H1 (cell line): ENCODE measurements at regions not wholly inside any gene's neighbourhood (a gene's known extent, or its start where the extent isn't known, plus 50 kb on each side); places are given as distances from the start of the nearest gene placed in this dataset.

Experiments
- CTCF ChIA-PET: fragments of 300-600 bp; sonication (Branson Sonifier 250); formaldehyde crosslinking; loops from one replicate; lab custom pipeline; 2021; ENCODE audit not compliant: partially characterized antibody; lab: Charles Lee
- POLR2A ChIA-PET: fragments of 300-600 bp; sonication (Branson Sonifier 250); formaldehyde crosslinking; loops from one replicate; lab custom pipeline; 2021; ENCODE audit warnings: inconsistent platforms; ENCODE audit not compliant: partially characterized antibody; lab: Charles Lee
- DNase-seq, 2 experiments: peaks; one replicate each; pipeline versions ENCODE4 v3.0.0 to v3.0.0-alpha.2; 2010 to 2022; ENCODE audit warnings: low spot score in 2 of 2, low read depth in 1 of 2, mixed read lengths in 1 of 2
- FAIRE-seq: peaks from 2 replicates; lab custom pipeline; 2011; peaks lifted over from hg19 to GRCh38; lab: Jason Lieb, UNC
- H2AFZ ChIP-seq: 2 replicates; pipeline ENCODE4 v1.8.1; 2012; ENCODE audit warnings: low read length, inconsistent platforms
- H2AK5ac ChIP-seq: 2 replicates; pipeline ENCODE4 v1.6.1; 2013; ENCODE audit warnings: low read depth, low read length
- H2BK120ac ChIP-seq: replicated peaks from 2 replicates; pipeline ENCODE3; 2013; ENCODE audit warnings: low read depth, low read length, inconsistent platforms
- H2BK12ac ChIP-seq: 2 replicates; pipeline ENCODE4 v1.6.1; 2013; ENCODE audit warnings: low read depth, low read length
- H2BK15ac ChIP-seq: 2 replicates; pipeline ENCODE4 v1.6.1; 2013; ENCODE audit warnings: low read length
- H2BK20ac ChIP-seq: 2 replicates; pipeline ENCODE4 v1.6.1; 2013; ENCODE audit warnings: low read length
- H2BK5ac ChIP-seq: 2 replicates; pipeline ENCODE4 v1.6.1; 2013; ENCODE audit warnings: low read depth, low read length
- H3K14ac ChIP-seq: 2 replicates; pipeline ENCODE4 v1.6.1; 2013; ENCODE audit warnings: inconsistent platforms; ENCODE audit not compliant: insufficient read length
- H3K18ac ChIP-seq: 2 replicates; pipeline ENCODE4 v1.6.1; 2013; ENCODE audit warnings: low read length; ENCODE audit errors: extremely low read depth
- H3K23ac ChIP-seq: 2 replicates; pipeline ENCODE4 v1.6.1; 2013; ENCODE audit warnings: inconsistent platforms; ENCODE audit not compliant: insufficient read length
- H3K23me2 ChIP-seq: 2 replicates; pipeline ENCODE4 v1.6.1; 2013; ENCODE audit warnings: low read depth, low read length
- H3K27ac ChIP-seq: 2 replicates; pipeline ENCODE4 v1.6.1; 2011; ENCODE audit warnings: low read depth, low read length, inconsistent platforms
- H3K27me3 ChIP-seq, 4 experiments: replicated peaks in 1 of 4; 1 replicate in 1 of 4; 2 replicates in 3 of 4; pipeline versions ENCODE4 v1.6.1 to v1.8.1; 2011 to 2013; ENCODE audit warnings: low read length in 3 of 4, mild to moderate bottlenecking in 3 of 4, inconsistent platforms in 2 of 4, mixed read lengths in 2 of 4, moderate library complexity in 1 of 4; ENCODE audit not compliant: control insufficient read depth in 3 of 4, insufficient read depth in 3 of 4; ENCODE audit errors: extremely low read depth in 1 of 4
- H3K36me3 ChIP-seq, 4 experiments: 2 replicates each; pipeline versions ENCODE4 v1.6.1 to v1.8.1; 2011 to 2013; ENCODE audit warnings: mild to moderate bottlenecking in 4 of 4, low read length in 3 of 4, moderate library complexity in 2 of 4, control low read depth in 1 of 4, inconsistent platforms in 1 of 4; ENCODE audit not compliant: insufficient read depth in 4 of 4, control insufficient read depth in 2 of 4
- H3K4ac ChIP-seq: replicated peaks from 2 replicates; pipeline ENCODE3; 2013; ENCODE audit warnings: low read length, low read depth, mixed read lengths, inconsistent platforms; ENCODE audit not compliant: insufficient read length
- H3K4me1 ChIP-seq, 4 experiments: replicated peaks in 1 of 4; 1 replicate in 1 of 4; 2 replicates in 3 of 4; pipeline versions ENCODE4 v1.6.1 to v1.8.1; 2011 to 2013; ENCODE audit warnings: low read length in 3 of 4, inconsistent platforms in 2 of 4, mixed read lengths in 1 of 4; ENCODE audit not compliant: insufficient read depth in 4 of 4, control insufficient read depth in 3 of 4
- H3K4me2 ChIP-seq, 2 experiments: 2 replicates each; pipeline versions ENCODE4 v1.6.1 to v1.8.1; 2011 to 2013; ENCODE audit warnings: low read depth in 2 of 2, low read length in 2 of 2, control low read depth in 1 of 2, inconsistent platforms in 1 of 2, mild to moderate bottlenecking in 1 of 2; ENCODE audit not compliant: insufficient read depth in 1 of 2
- H3K4me3 ChIP-seq, 4 experiments: fragments of 200-600, 300-600 bp in 1 of 4; sonication (generic), shearing (Covaris generic), sonication (Bioruptor Twin) in 1 of 4; 2 replicates each; pipeline versions ENCODE4 v1.5.1 to v1.8.1; 2011 to 2016; ENCODE audit warnings: low read length in 4 of 4, low read depth in 3 of 4, control low read depth in 2 of 4, inconsistent platforms in 2 of 4, mild to moderate bottlenecking in 2 of 4, mixed read lengths in 1 of 4, moderate library complexity in 1 of 4; ENCODE audit not compliant: insufficient read depth in 2 of 4; ENCODE audit errors: extremely low read depth in 1 of 4
- H3K56ac ChIP-seq: replicated peaks from 2 replicates; pipeline ENCODE3; 2013; ENCODE audit warnings: low read depth, mild to moderate bottlenecking, mixed read lengths, low read length, inconsistent platforms; ENCODE audit not compliant: insufficient read length
- H3K79me1 ChIP-seq: 2 replicates; pipeline ENCODE4 v1.6.1; 2013; ENCODE audit warnings: low read depth, low read length, control low read depth
- H3K79me2 ChIP-seq, 2 experiments: 2 replicates each; pipeline versions ENCODE4 v1.6.1 to v1.8.1; 2012 to 2013; ENCODE audit warnings: low read length in 2 of 2, mild to moderate bottlenecking in 2 of 2, inconsistent platforms in 1 of 2; ENCODE audit not compliant: insufficient read depth in 2 of 2, control insufficient read depth in 1 of 2
- H3K9ac ChIP-seq, 4 experiments: replicated peaks in 1 of 4; 1 replicate in 1 of 4; 2 replicates in 3 of 4; pipeline versions ENCODE4 v1.6.1 to v1.8.1; 2011 to 2013; ENCODE audit warnings: low read depth in 3 of 4, low read length in 3 of 4, control low read depth in 2 of 4, mild to moderate bottlenecking in 2 of 4, moderate library complexity in 2 of 4, inconsistent platforms in 1 of 4; ENCODE audit errors: extremely low read depth in 1 of 4
- H3K9me3 ChIP-seq, 2 experiments: 2 replicates each; pipeline versions ENCODE4 v1.6.1 to v1.8.1; 2012 to 2013; ENCODE audit warnings: mild to moderate bottlenecking in 2 of 2, moderate library complexity in 2 of 2, control low read depth in 1 of 2, inconsistent platforms in 1 of 2, low read depth in 1 of 2, low read length in 1 of 2, mixed read lengths in 1 of 2; ENCODE audit not compliant: insufficient read depth in 2 of 2
- H4K20me1 ChIP-seq, 2 experiments: replicated peaks in 1 of 2; 2 replicates each; pipeline versions ENCODE3 to v1.8.1; 2011 to 2013; ENCODE audit warnings: inconsistent platforms in 2 of 2, low read length in 2 of 2, mild to moderate bottlenecking in 1 of 2; ENCODE audit not compliant: insufficient read depth in 2 of 2, control insufficient read depth in 1 of 2
- H4K5ac ChIP-seq: 2 replicates; pipeline ENCODE4 v1.6.1; 2013; ENCODE audit warnings: low read length, low read depth, mixed read lengths, inconsistent platforms; ENCODE audit not compliant: insufficient read length
- H4K8ac ChIP-seq: 2 replicates; pipeline ENCODE4 v1.8.0; 2013; ENCODE audit warnings: mild to moderate bottlenecking, moderate library complexity, low read length, inconsistent platforms; ENCODE audit not compliant: insufficient read depth; ENCODE audit errors: extremely low read depth
- H4K91ac ChIP-seq: replicated peaks from 2 replicates; pipeline ENCODE3; 2013; ENCODE audit warnings: low read length, mixed read lengths, inconsistent platforms; ENCODE audit not compliant: insufficient read length
- CHD1 ChIP-seq: IDR thresholded peaks from 2 replicates; pipeline ENCODE4 v1.6.1; 2012; ENCODE audit warnings: low read depth, low read length, improper control_type of control experiment
- KDM4A ChIP-seq: IDR thresholded peaks from one replicate; pipeline ENCODE4 v1.7.1; 2012; ENCODE audit warnings: low read depth, mild to moderate bottlenecking, moderate library complexity, low read length, inconsistent platforms; ENCODE audit not compliant: severe bottlenecking
- KDM5A ChIP-seq: fragments of 200-600 bp; IDR thresholded peaks from 2 replicates; pipeline ENCODE4 v1.7.1; 2012; ENCODE audit warnings: mild to moderate bottlenecking, low read length, inconsistent platforms, mixed read lengths
- POLR2AphosphoS5 ChIP-seq: IDR thresholded peaks from 2 replicates; pipeline ENCODE4 v1.6.1; 2011; ENCODE audit warnings: low read depth, low read length
- SRF ChIP-seq: IDR thresholded peaks from 2 replicates; pipeline ENCODE4 v1.6.1; 2011; ENCODE audit warnings: mild to moderate bottlenecking, low read depth, low read length, moderate library complexity
- whole genome bisulfite sequencing, 2 experiments: shearing (Covaris generic) in 1 of 2; methylation state at CpG; one replicate each; pipeline versions ENCODE4 v1.1.6 to v1.1.7; 2013 to 2015; ENCODE audit warnings: low lambda C conversion rate in 2 of 2, mixed read lengths in 2 of 2, inconsistent platforms in 1 of 2, low coverage in 1 of 2, missing lambda C conversion rate in 1 of 2; ENCODE audit not compliant: insufficient replicate concordance in 2 of 2, insufficient coverage in 1 of 2, insufficient read length in 1 of 2; ENCODE audit errors: extremely low coverage in 1 of 2, missing lambda C conversion rate in 1 of 2; 5-methylcytosine and 5-hydroxymethylcytosine counted together

DNA sequence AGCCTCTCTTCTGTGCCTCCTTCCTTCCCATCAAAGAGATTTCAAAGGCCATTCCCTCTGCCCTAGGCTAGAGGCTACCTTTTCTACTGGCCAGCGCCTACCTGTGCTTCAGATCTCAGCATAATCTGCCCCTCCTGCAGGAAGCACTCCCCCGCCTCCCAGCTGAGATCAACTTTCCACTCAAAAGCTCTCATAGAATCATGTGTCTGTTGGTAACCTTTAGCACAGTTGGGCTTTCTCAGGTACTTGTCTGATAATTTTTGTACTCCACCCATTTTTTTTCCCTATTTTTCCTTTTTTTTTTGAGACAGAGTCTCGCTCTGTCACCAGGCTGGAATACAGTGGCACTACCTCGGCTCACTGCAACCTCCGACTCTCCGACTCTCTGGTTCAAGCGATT is 231.0 kb upstream of the PRSS58 start:
- no peak overlapping the region for H3K4me2 ChIP-seq
- no peak for FAIRE-seq
- H3K79me2 ChIP-seq, result no peaks in the 10 kb centered on the region
- H3K23me2 ChIP-seq, result no peaks in the 10 kb centered on the region; the same call in 1 of the 2 replicates
- H3K9ac ChIP-seq, result no peak overlapping the region
- no peak overlapping the region for H2BK12ac ChIP-seq
- H2BK120ac ChIP-seq, result no peak overlapping the region
- no peaks in the 10 kb centered on the region for H4K20me1 ChIP-seq
- H3K4me3 ChIP-seq, result no peak overlapping the region
- WGBS, 2 experiments, result 93% methylated on average over 6 of the region's 7 CpGs; no CpG with 5 or more reads in 1 of the 2 experiments
- H3K14ac ChIP-seq, result no peak overlapping the region
- H2AFZ ChIP-seq, result no peak overlapping the region
- H3K4me1 ChIP-seq, result no peaks in the 10 kb centered on the region; a peak in 1 of 7 replicates
- H2BK20ac ChIP-seq, result no peak overlapping the region
- H2AK5ac ChIP-seq, result no peak overlapping the region
- no peak overlapping the region for H3K4ac ChIP-seq
- H3K27ac ChIP-seq, result no peak overlapping the region
- POLR2A ChIA-PET, result no interaction called here
- H3K36me3 ChIP-seq, result no peaks in the 10 kb centered on the region
- H2BK15ac ChIP-seq, result no peak overlapping the region
- no peak overlapping the region for H3K23ac ChIP-seq
- no peak for DNase-seq
- TF ChIP-seq SRF (no peak), KDM5A (no peak), KDM4A (no peak), POLR2AphosphoS5 (no peak), CHD1 (no peak)
- no peaks in the 10 kb centered on the region for H3K79me1 ChIP-seq
- H4K91ac ChIP-seq, result no peak overlapping the region
- no peak overlapping the region for H2BK5ac ChIP-seq
- H4K5ac ChIP-seq, result no peak overlapping the region
- H3K56ac ChIP-seq, result no peak overlapping the region
- no peak overlapping the region for H4K8ac ChIP-seq
- no peak overlapping the region for H3K18ac ChIP-seq
- no peaks in the 10 kb centered on the region for H3K9me3 ChIP-seq
- no peaks in the 10 kb centered on the region for H3K27me3 ChIP-seq
- CTCF ChIA-PET, result interaction anchor here (0.7 to 32.4 kb wide), 11 partner anchors 9 to 191 kb away, joined by 3 to 682 read pairs (median 5); no protein-coding TSS in a partner anchor
